ENCODE measurements at regions not wholly inside any gene's neighbourhood (a gene's known extent, or its start where the extent isn't known, plus 50 kb on each side); places are given as distances from the start of the nearest gene placed in this dataset.

DNA sequence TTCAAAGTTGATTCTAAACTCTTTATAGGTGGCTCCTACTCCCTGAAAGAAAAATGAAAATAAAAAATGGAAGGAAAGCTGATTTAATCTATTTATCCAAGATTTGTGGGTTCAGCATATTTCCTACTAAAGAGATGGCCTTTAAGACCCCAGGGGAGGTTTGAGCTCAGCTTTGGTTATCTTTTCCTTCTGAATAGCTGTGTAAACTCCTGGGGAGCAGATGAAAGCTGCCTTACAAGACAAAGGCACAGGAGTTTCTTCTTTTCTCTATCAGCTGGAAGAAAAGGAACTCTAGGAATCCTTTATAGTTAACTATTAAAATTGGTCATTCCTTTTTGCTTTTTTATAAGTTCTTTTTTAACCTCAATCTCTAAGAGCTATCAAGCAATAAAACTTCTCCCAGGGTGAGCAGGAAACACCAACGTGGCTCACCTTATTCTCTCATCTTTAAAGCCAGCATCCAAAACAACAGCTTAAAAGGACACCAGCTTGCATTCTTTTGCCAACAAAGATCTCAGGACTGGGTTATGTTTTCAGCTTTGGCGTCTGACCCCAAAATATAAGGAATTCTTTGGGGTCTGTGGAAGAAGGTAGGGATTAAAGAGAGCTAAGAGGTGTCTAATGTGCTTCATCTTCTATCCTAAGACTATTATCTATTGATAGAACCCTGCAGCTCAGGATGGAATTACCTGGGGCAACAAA is 371.7 kb upstream of the KITLG start:
- TF ChIP-seq, protein P1, sequence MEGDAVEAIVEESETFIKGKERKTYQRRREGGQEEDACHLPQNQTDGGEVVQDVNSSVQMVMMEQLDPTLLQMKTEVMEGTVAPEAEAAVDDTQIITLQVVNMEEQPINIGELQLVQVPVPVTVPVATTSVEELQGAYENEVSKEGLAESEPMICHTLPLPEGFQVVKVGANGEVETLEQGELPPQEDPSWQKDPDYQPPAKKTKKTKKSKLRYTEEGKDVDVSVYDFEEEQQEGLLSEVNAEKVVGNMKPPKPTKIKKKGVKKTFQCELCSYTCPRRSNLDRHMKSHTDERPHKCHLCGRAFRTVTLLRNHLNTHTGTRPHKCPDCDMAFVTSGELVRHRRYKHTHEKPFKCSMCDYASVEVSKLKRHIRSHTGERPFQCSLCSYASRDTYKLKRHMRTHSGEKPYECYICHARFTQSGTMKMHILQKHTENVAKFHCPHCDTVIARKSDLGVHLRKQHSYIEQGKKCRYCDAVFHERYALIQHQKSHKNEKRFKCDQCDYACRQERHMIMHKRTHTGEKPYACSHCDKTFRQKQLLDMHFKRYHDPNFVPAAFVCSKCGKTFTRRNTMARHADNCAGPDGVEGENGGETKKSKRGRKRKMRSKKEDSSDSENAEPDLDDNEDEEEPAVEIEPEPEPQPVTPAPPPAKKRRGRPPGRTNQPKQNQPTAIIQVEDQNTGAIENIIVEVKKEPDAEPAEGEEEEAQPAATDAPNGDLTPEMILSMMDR (conservative IDR thresholded peaks at IDR 0.05; ENCODE audit: low read depth, low read length) = no peak
- TF ChIP-seq EZH2 (IDR thresholded peaks at IDR 0.05; ENCODE audit: low read length, unreplicated experiment) = no peak
